Activated CD8-positive, alpha-beta memory T cell treated with anti-CD3 and anti-CD28 coated beads for 36 hours (primary cell): ENCODE measurements at regions not wholly inside any gene's neighbourhood (a gene's known extent, or its start where the extent isn't known, plus 50 kb on each side); places are given as distances from the start of the nearest gene placed in this dataset.

Source experiments
- CTCF ChIA-PET: fragments of 350-600 bp; sonication (Branson Sonifier 250); formaldehyde crosslinking; loops from one replicate; lab custom pipeline; 2021; ENCODE audit warnings: antibody characterized with exemption; lab: Charles Lee
- POLR2A ChIA-PET: fragments of 350-600 bp; sonication (Branson Sonifier 250); formaldehyde crosslinking; loops from one replicate; lab custom pipeline; 2021; ENCODE audit warnings: antibody characterized with exemption; lab: Charles Lee

- ChIA-PET CTCF (interaction anchor here (0.6 to 3.0 kb wide), 17 partner anchors 10 to 404 kb away, joined by 3 to 19 read pairs (median 4); no protein-coding TSS in a partner anchor), POLR2A (no interaction called here)
Observed at GRCh38 chr2:174697255-174697654, 67.0 kb downstream of the CHRNA1 start.

GRCh38 chr2:174694920-174695319 lies 69.4 kb downstream of the CHRNA1 start:
- ChIA-PET CTCF (interaction anchor here (0.8 to 1.4 kb wide), 4 partner anchors 9 to 295 kb away, joined by 3 to 4 read pairs (median 4); no protein-coding TSS in a partner anchor), POLR2A (no interaction called here)

- ChIA-PET CTCF (interaction anchor here (1.0 to 1.4 kb wide), 3 partner anchors 9 to 19 kb away, joined by 3 read pairs; no protein-coding TSS in a partner anchor), POLR2A (no interaction called here)
Observed at GRCh38 chr2:174694196-174694878, 69.9 kb downstream of the CHRNA1 start.

- ChIA-PET POLR2A (interaction anchor here (0.6 kb wide), 1 partner anchor 306 kb away, joined by 6 read pairs; no protein-coding TSS in a partner anchor), CTCF (interaction anchor here (0.6 to 1.8 kb wide), 2 partner anchors 10 to 230 kb away, joined by 3 to 4 read pairs; no protein-coding TSS in a partner anchor)
Observed at GRCh38 chr2:174693344-174693743, 70.9 kb downstream of the CHRNA1 start.

GRCh38 chr2:174692256-174692919 lies 71.9 kb downstream of the CHRNA1 start:
- CTCF ChIA-PET = interaction anchor here (1.8 kb wide), 1 partner anchor 229 kb away, joined by 4 read pairs; no protein-coding TSS in a partner anchor
- POLR2A ChIA-PET = interaction anchor here (0.6 kb wide), 1 partner anchor 306 kb away, joined by 6 read pairs; no protein-coding TSS in a partner anchor

- ChIA-PET CTCF (interaction anchor here (0.6 to 1.8 kb wide), 2 partner anchors 151 to 228 kb away, joined by 4 read pairs; no protein-coding TSS in a partner anchor), POLR2A (no interaction called here)
Observed at GRCh38 chr2:174691201-174691779, 73.0 kb downstream of the CHRNA1 start.

GRCh38 chr2:174690026-174690425 lies 74.2 kb downstream of the CHRNA1 start:
- ChIA-PET CTCF (interaction anchor here (1.0 to 2.1 kb wide), 3 partner anchors 16 to 227 kb away, joined by 4 to 6 read pairs (median 5); no protein-coding TSS in a partner anchor), POLR2A (no interaction called here)

- ChIA-PET CTCF (interaction anchor here (0.6 to 3.6 kb wide), 13 partner anchors 9 to 225 kb away, joined by 3 to 19 read pairs (median 3); partner anchors contain the start of gene GPR155), POLR2A (no interaction called here)
Observed at GRCh38 chr2:174688079-174688478, 76.2 kb downstream of the CHRNA1 start.

GRCh38 chr2:174686430-174686829 lies 77.8 kb downstream of the CHRNA1 start:
- POLR2A ChIA-PET = no interaction called here

GRCh38 chr2:174683392-174683759 lies 80.9 kb downstream of the CHRNA1 start:
- ChIA-PET POLR2A (interaction anchor here (0.9 kb wide), 1 partner anchor 48 kb away, joined by 3 read pairs; no protein-coding TSS in a partner anchor), CTCF (interaction anchor here (0.6 to 1.4 kb wide), 4 partner anchors 10 to 220 kb away, joined by 3 to 4 read pairs (median 4); no protein-coding TSS in a partner anchor)

More at GRCh38 chr2:174686430-174686829, 77.8 kb downstream of the CHRNA1 start:
- CTCF ChIA-PET = interaction anchor here (0.9 to 3.6 kb wide), 7 partner anchors 8 to 200 kb away, joined by 3 to 19 read pairs (median 4); partner anchors contain the start of gene GPR155

GRCh38 chr2:174682578-174683391 lies 81.5 kb downstream of the CHRNA1 start:
- POLR2A ChIA-PET = interaction anchor here (0.9 to 1.9 kb wide), 4 partner anchors 48 to 110 kb away, joined by 3 to 11 read pairs (median 4); partner anchors contain the start of gene WIPF1
- CTCF ChIA-PET = interaction anchor here (0.8 to 2.1 kb wide), 11 partner anchors 11 to 220 kb away, joined by 3 to 6 read pairs (median 3); partner anchors contain the start of gene WIPF1

- POLR2A ChIA-PET = interaction anchor here (1.0 to 1.9 kb wide), 4 partner anchors 48 to 109 kb away, joined by 3 to 11 read pairs (median 8); partner anchors contain the start of gene WIPF1
- CTCF ChIA-PET = interaction anchor here (0.5 to 2.1 kb wide), 12 partner anchors 12 to 219 kb away, joined by 3 to 6 read pairs (median 4); partner anchors contain the start of gene WIPF1
Observed at GRCh38 chr2:174682007-174682577, 82.2 kb downstream of the CHRNA1 start.

GRCh38 chr2:174681099-174682006 lies 82.9 kb downstream of the CHRNA1 start:
- POLR2A ChIA-PET = interaction anchor here (1.0 to 1.9 kb wide), 5 partner anchors 15 to 108 kb away, joined by 3 to 11 read pairs (median 5); partner anchors contain the start of gene WIPF1
- CTCF ChIA-PET = interaction anchor here (0.5 to 2.1 kb wide), 12 partner anchors 13 to 218 kb away, joined by 3 to 6 read pairs (median 4); partner anchors contain the start of gene WIPF1

GRCh38 chr2:174680221-174680620 lies 82.6 kb upstream of the WIPF1 start:
- ChIA-PET POLR2A (interaction anchor here (1.5 kb wide), 1 partner anchor 14 kb away, joined by 3 read pairs; no protein-coding TSS in a partner anchor), CTCF (interaction anchor here (1.5 kb wide), 1 partner anchor 17 kb away, joined by 3 read pairs; no protein-coding TSS in a partner anchor)

GRCh38 chr2:174678395-174678794 lies 80.8 kb upstream of the WIPF1 start:
- ChIA-PET POLR2A (no interaction called here), CTCF (no interaction called here)

- POLR2A ChIA-PET = no interaction called here
- CTCF ChIA-PET = no interaction called here
Observed at GRCh38 chr2:174675615-174676014, 78.0 kb upstream of the WIPF1 start.
